Suppressor macrophage (primary cell): ENCODE measurements at regions not wholly inside any gene's neighbourhood (a gene's known extent, or its start where the extent isn't known, plus 50 kb on each side); places are given as distances from the start of the nearest gene placed in this dataset.

Source experiments
- DNase-seq, 4 experiments: peaks; one replicate each; pipeline ENCODE4 v3.0.0-alpha.2; 2020 to 2022

DNA sequence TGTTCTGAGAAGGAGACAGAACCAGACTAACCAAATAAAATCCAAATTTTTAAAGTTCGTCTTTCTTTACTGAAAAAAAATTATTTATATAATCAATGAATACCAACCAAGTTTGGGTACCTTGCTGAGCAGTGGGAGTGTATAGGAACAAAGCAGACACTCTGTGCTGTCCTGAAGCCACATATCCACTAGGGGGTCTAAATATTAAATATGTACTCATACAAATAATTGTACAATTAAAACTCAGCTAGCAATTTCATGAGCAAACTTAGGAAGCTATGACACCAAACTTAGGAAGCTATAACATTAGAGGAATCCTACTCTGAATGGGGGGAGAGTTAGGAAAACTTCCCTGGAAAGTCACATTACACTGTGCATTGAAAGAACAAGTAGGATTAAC is 582.0 kb upstream of the EPHA5 start:
- DNase-seq: no peak

DNA sequence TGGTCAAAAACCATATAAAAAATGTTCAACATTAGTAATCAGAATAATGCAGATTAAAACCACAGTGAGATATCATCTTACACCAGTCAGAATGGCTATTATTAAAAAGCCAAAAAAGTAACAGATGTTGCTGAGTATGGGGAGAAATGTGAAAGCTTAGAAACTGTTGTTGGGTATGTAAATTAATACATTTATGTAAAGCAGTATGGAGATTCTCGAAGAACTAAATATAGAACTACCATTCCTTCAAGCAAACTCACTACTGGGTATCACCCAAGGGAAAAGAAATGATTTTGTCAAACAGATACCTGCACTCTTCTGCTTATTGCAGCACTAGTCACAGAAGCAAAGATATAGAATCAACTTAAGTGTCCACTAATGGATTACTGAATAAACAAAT is 576.4 kb upstream of the EPHA5 start:
- DNase-seq: no peak

DNA sequence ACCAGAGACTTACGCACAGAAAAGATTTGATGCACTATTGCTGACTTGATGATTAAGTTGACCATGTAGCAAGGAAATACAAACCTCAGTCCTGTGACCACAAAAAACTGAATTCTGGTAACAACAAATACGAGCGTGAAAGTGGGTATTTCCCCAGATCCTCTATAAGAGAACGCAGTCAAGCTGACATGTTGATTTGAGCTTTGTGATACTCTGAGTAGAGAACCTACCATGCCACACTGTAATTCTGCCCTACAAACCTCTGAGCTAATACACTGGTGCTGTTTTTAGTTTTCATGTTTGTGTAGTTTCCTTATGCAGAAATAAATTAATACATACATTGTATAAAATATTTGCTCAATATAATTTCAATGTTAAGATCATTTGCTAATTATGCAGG is 565.6 kb upstream of the EPHA5 start:
- no peak for DNase-seq

DNA sequence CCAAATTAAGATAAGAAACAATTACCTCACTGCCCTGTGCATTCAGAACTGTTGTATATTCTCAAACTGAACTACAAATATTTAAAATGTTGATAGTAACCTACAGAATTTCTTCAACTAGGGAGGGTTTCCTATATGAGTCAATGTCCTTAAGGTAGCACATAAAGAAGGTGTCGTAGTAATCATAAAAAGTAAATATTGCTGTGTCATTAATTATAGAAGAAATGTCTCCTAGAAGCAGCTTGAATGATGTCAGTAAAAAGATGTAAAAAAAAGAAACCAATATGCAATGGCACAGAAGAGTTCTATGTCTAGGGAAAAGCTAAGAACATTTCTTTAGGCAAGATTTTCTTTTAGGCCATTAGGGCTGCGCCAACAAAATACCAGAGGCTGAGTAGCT is 559.6 kb upstream of the EPHA5 start:
- no peak for DNase-seq

DNA sequence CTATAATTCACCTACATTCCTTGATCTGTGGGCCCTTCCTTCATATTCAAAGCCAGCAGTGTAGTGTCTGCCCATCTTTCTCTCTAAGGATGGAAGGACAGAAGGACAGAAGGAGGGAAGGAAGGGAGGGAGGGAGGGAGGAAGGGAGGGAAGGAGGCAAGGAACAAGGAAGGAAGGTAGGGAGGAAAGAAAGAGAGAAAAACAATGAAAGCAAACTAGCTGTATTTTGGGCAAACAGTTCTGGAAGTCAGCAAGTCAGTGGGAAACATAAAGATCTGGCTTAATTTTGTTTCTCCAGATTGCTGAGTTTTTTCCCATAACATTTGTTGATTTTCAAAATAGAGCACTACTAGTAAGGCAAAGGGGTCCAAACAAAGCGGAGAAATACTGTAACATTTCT is 555.2 kb upstream of the EPHA5 start:
- DNase-seq: no peak

DNA sequence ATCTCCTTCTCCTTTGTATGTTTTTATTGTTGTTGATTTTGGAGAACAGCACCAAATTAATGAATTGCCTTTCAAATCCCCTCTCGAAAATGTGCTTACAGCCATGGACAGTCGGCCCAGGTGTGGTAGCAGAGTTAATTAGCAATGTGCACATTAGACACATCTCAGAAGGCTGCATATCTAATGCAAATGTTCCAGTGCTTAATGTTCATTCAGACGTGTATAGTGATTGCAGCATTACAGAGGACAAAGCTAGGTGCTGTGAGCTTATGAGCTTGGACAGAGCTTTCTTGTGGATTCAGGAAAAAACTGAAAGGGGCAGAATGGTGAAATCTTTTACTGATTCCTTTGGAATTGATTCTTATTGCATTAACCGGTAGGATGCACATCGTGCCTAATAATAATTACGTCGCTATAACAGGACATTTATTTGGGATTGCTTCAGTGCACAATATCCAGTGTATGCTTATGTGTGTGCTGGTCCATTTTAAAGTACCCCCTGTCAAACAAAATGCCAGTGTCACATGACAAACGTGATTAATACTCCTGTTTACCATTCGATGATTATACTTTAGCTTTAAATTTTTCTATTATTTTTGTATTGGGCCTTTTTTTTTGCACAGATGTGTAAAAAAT is 552.9 kb upstream of the EPHA5 start:
- no peak for DNase-seq

DNA sequence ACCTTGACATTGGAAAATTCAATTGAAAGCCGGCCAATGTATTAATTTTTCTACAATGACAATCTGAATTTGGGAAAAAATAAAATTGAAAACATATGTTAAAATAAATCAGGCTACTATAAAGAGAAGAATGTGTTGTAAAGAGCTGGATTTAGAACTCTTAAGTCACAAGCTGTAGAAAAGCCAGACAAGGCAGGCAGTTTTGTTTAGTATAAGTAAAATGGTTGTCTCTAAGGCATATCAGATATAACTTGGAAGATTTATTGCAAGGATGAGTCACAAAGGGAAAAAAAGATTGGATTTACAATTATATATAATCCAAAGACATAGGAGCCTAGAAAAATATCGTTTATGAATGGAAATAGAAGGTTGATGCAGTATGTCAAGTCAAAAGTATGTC is 549.1 kb upstream of the EPHA5 start:
- DNase-seq: no peak

DNA sequence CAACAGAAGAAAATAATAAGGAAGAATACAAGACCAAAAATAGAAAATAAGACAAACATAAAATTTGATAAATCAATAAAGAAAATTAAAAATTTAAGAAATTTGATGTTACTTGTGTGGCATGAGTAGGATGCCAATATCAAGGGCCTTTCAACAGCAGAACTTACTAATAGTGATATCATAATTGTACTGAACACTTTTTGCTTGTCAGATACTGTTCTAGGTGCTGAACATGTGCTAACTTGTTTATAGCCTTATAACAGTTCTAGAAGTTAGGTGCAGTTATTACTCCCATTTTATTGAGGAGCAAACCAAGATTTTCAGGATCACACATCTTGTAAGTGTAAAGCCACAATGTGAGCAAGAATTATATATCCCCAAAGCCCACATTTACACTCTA is 546.0 kb upstream of the EPHA5 start:
- no peak for DNase-seq

DNA sequence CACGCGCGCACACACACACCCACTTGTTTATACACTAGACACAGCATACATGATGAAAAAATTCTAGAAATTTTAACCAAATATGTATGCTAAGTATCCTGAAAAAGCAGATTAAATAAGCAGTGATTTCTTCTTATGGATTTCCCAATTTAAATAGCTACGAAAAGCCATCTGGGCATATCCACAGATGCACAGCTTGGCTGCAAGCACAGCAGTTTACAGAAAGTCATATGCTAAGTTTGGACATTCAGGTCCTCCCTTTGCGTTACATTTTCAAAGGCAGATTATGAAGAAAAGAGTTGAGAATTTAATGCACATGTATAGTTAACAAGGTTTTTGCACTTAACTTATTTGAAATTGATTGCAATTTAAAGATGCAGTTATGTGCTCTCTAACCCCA is 542.2 kb upstream of the EPHA5 start:
- no peak for DNase-seq

DNA sequence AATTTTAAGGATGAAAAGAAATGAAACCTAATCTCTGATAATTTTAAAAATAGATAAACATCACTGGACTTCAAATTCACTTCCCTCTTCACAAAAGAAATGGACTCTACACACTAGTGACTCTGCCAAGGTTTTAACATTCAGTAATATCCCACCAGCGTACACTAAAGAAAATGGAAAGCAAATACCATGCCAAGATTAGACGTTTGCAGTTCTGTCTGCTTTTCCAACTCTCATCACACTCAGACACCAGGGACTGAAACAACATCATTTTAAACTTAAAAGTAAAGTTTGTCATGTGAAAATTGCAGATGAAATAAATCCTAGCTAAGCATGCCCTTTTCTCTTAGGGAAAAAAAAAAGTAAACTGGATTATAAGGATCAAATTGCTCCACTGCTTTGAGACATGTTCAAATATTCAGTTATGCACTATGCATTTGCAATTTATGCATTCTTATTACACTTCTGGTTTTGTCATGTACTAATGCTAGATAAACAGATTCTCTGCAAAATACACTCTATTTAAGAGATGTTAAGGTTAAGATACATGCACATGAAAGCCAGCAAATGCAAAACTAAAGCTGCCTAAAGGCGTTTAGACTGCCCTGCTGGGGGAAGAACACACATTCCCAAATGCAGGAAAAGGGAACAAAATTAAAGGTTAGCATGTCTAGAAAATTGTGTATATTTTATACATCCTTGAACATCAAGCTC is 534.4 kb upstream of the EPHA5 start:
- DNase-seq: no peak

DNA sequence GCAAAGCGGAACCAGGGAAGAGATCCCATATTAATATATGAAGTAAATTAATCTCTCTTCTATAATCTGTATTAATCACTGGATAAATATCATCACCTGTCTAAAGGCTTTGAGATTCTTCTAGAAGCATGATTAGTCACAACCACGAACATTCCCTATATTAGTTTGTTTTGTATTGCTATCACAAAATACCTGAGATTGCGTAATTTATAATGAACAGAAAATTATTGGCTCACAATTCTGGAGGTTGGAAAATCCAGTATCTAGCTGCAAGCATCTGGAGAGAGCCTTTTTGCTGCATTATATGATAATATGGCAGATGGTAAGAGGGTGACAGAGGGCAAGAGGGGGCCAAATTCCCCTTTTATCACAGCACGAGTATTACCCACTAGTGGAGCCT is 532.6 kb upstream of the EPHA5 start:
- no peak for DNase-seq

DNA sequence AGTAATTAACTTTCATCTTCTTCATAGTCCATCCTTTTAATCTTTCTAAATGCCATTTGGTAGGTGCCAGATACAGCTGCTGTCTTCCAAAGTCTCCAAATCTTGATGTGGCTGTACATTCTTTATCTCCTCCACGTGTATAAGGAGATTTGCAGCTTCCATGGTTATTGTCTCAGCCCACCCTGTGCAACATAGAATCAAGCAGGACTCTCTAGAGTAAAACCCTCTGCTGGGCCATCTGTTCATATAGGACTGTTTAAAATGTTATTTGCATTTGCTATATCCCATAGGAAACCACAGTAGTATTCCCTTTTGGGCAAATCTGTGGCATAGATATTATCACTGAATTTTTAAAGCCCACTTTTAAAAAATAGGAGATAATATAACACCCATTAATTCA is 527.2 kb upstream of the EPHA5 start:
- no peak for DNase-seq

DNA sequence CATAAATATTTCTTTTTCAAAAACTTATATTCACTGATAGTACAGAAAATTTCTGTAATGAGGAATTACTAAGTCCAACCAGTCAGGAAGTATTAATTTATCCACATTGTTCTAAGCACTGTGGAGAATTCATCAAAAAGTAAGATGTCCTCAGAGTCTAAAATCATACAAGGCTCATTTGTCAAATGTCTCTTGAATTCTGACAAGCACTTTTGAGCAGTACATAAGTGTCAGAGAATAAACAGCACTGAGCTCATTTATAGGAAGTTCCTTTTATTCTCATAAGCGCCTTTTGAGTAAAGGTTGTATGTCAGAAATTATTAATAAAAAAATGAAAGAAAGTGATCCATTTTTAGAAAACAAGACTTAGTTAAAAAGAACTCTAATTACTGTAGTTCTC is 523.2 kb upstream of the EPHA5 start:
- no peak for DNase-seq

DNA sequence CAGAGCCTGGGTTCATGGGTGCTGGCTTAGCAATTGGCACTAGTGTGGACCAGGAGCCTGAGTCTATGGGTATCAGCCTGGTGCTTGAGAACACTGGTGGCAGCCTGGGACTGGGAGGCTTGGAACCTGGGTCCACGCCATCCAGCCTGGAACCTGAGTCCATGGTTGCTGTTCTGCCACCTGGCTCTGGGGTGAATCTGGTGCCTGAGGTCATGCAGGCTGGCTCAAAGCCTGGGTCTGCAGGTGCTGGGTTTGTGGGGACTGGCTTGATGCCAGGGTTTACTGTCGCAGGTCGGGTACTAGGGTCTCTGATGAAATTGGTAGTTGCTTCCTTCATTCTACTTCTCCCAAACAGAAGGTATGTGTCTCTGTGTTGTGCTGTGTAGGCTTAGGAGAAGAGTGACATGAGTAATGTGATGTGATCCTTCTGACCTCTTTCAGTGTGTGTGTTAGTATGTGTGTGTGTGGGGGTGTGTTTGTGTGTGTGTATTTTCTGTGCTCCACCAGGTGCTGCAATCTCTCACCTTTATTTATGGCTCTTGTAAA is 517.0 kb upstream of the EPHA5 start:
- no peak for DNase-seq

DNA sequence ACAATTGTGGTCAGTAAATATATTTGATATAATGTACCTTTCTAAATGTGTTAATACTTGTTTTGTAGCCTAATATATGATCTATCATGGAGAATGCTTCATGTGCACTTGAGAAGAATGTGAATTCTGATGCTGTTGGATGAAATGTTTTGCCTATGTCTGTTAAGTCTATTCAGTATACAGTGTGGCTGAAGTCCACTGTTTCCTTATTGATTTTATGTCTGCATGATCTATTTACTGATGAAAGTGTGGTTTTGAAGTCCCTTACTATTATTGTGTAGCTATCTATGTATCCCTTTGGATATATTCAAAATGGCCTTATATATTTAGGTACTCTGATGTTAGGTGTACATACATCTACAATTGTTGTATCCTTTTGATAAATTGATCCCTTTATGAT is 515.8 kb upstream of the EPHA5 start:
- DNase-seq: no peak

DNA sequence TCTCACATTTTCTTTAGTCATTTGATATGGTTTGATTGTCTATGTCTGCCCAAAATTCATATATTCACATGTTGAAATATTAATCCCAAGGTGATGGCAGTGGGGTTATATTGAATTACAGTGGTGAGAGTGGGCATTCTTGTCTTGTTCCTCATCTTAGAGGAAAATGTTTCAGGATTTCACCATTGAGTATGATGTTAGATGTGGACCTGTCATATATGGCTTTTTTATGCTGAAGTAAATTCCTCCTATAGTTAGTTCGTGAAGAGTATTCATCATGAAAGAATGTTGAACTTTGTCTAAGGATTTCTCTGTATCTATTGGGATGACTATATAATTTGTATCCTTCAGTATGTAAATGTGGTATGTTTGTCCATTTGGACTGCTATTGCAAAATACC is 512.3 kb upstream of the EPHA5 start:
- no peak for DNase-seq

DNA sequence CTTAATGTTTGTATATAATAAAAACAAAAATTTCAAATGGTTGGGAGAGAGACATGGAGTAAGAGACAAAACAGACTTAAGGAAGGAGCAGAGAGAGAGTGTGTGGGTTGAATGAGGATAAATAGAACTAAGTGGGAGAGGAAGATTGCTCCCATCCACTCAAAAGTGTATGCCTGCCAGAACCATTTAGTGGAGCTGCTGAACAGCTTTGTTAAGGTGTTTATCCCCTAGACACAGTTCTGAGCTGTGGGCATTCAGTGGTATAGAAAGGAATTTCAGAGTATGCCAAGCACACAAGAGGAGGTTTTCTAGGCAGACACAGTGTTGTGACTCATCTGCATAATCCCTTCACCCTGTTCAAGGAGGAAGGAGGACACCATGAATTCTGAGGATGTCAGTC is 508.6 kb upstream of the EPHA5 start:
- DNase-seq: no peak

DNA sequence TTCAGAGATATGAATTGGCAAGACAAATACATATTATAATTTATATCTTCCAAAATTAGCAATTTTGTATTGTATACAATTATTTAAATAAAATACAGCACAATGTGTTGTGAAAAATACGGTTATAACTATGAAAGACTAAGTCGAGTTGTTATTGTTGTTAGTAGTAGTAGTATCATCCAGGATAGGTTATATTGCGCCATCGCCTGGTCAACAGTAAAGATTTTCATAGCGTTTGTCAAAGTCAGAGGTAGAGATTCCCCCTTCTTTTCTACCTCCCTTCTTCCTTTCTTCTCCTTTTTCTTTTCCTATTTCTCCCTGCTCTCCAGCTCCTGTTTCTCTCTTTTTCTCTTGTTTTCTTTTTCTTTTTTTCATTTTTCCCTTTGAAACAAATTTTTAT is 499.1 kb upstream of the EPHA5 start:
- no peak for DNase-seq

DNA sequence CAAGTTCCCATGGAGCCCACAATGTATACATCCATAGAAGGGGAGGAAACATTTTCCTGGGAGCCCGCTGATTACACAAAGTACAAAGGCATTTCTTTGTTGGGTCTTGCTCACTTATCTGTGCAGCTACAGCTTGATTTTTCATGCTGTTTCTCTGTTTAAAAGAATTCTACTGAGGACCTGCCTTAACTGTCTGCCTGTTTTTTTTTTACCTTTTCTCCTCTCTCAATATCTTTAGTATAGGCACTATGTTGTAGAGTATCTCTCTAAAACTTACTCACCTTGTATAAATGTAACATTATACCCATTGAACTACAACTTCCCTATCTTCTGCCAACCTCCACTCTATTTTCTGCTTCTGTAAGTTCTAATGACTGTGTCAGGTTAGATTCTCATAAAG is 494.6 kb upstream of the EPHA5 start:
- no peak for DNase-seq

DNA sequence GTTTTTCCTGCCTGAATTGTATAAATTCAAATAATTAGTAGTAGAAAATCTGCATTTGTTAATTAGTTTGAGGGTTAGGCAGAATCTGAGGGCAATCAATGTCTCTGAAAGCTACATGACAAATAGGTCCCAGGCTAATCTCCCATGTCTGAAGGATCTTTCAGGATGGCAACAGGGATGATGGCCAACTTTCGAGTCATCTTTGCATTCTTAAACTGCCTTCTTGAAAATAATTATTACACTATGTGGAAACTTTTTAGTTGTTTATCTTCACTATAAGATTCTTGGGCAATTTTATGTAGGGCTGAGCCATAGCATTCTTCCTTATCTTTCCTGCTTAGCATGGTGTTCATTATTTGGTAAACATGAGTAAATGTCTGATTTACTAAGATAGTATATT is 490.3 kb upstream of the EPHA5 start:
- no peak for DNase-seq

DNA sequence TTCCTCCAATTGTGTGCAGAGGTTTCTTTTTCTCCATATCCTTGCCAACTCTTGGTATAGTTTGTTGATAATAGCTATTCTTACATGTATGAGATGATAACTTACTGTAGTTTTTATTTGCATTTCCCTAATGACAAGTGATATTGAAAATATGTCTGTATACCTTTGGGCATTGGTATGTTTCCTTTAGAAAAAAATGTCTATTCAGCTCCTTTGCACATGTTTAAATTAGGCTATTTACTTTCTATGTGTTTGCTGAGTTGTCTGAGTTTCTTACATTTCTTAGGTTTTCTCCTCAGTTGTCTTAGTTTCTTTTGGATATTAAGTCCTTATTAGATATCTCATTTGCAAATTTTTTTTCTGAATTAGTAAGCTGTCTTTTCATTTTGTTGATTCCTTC is 487.3 kb upstream of the EPHA5 start:
- no peak for DNase-seq

DNA sequence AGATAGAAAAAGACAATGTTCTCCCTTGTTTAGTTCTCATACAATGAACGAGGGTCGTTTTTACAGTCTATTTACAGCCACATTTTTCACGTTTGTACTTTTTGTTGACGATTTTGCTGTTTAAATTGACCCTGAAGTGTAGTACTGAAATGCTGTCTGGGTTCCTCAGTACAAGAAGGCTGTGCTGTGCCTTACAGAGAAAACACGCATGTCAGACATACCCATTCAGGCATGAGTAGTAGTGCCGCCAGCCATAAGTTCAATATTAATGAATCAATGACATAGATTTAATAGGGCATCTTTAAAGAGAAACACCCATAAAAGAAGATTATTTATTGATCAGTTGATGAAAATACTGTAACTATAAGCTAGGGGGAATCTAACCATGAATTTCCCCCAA is 459.8 kb upstream of the EPHA5 start:
- DNase-seq: no peak

DNA sequence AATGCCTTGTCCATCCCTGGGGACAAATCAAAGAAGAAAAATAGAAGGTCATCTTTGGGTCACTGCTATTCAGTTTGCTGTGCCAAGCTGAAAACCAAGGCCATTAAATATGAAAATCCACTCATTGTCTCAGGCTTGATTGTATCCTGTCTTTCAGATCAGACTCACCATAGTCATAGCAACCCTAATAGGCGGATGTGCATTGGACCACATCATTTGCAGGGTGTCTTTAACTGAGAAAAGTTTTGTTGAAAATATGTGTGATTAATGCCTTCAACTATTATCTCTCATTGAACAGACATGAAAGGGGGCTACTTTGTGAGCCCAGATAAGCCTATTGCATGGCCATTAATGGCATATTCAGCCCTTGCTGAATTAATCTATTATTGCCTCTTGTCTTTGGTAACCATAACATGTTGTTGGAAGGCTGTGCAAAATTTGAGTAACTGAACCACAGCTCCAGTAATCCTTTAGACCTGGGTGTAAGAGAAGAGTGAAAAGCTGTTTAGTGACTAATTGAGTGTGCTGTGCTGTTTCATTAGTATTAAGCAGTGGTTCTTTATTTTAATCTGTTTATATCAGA is 453.6 kb upstream of the EPHA5 start:
- DNase-seq: no peak

DNA sequence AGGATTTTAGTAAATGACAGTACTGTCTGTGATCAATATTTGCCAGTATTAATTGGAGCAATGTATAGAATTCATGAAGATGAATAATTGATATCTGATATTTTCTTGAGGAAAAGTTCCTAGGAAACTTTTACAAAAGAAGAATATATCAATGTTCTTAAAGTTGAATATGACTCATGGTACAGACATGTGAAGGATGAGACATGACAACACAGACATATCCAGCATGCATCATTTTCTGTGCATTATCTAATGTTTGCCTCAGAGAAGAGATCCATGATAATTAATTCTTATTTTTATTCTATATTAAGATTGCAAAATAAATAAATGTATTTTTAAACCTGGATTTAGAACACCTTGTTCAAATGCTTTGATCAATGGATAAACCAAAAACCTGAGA is 452.9 kb upstream of the EPHA5 start:
- no peak for DNase-seq
